GM11168 (cell line): ENCODE measurements at regions not wholly inside any gene's neighbourhood (a gene's known extent, or its start where the extent isn't known, plus 50 kb on each side); places are given as distances from the start of the nearest gene placed in this dataset.

Experiments used
- in situ Hi-C: fragments of 300-500 bp; cut with MboI; formaldehyde crosslinking; loops from one replicate; pipeline ENCODE4 v1.12.0; 2022; ENCODE audit warnings: low sequenced_read_pairs; ENCODE audit not compliant: unreplicated experiment

DNA sequence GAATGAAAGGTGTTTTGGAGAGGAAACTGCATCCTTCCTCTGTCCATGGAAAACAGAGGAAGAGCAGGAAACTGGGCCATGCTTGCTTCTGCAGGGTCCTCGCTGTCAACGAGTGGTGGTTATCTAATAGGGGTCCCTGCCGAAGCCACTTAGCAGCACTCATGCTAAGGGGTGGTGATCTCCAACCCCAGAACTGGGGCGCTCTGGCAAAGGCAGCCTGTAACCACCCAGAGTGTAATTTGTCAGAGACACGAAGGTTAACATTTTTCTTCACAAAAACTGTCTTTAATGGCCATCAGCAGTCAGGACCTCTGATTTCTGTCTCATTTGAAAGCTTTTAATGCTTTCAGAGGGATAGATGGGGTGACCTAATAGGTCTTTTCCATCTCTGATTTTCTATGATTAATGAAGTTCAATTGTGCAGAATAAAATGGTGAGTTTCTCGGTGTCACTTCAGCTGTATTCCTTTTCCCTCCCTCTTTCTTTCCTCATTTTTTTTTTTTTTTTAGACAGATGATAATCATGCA lies 231.3 kb upstream of the CELF4 start:
- in situ Hi-C loops: no loop called here

DNA sequence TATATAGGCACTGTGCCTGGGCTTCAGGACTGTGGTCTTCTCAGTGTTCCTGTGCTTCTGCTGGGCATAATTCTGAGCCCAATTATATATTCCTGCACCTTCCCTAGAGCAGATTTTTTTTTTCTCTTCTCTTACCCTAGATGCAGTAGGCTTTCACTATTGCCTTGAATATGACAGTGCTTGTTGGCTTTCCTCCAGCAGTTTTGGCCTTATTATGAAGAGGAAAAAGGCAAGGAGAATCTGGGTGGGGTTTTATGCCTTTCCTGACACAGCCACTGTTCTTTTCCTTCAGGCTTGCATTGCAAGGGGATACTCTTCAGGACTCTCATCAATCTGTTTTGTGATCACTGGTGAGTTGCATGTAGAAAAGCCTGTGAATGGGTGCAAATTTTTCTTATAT lies 221.9 kb upstream of the CELF4 start:
- in situ Hi-C loops: no loop called here

DNA sequence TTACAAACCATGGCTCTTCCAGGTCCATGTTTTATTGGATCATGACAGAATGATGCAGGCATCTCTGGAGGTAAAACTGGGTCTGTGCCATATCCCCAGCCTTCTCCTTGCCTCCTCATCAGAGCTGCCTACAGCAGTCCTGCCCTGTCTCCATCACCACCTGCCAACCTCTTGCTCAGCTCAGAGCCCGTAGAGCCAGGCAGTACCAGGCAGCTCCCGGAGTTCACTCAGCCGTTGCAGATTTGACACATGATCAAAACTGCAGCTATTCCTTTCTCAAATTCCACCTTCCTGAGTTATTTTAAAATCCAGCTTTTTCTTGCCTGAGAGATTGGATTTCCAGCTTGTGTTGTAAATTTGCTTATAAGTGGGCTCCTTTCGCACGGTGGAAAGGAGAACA lies 218.2 kb upstream of the CELF4 start:
- in situ Hi-C loops: no loop called here

DNA sequence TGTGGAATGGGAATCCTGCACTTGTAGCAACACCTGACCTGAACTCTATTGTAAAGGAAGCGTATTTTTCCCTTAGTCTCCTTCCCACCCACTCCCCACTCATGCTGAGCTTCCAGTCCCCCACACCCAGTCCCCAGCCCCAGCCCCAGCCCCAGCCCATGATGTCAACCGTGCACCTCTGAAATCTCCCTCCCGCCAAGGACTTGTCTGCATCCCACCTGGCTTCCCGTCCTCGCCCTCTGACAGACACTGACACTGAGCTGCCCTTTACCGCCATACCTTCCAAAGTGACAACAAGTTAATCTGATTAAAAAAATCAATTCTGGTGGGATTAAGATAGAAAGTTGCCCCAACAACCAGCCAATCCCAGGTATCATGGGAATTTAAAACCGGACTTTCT lies 213.6 kb upstream of the CELF4 start:
- in situ Hi-C loops: no loop called here

DNA sequence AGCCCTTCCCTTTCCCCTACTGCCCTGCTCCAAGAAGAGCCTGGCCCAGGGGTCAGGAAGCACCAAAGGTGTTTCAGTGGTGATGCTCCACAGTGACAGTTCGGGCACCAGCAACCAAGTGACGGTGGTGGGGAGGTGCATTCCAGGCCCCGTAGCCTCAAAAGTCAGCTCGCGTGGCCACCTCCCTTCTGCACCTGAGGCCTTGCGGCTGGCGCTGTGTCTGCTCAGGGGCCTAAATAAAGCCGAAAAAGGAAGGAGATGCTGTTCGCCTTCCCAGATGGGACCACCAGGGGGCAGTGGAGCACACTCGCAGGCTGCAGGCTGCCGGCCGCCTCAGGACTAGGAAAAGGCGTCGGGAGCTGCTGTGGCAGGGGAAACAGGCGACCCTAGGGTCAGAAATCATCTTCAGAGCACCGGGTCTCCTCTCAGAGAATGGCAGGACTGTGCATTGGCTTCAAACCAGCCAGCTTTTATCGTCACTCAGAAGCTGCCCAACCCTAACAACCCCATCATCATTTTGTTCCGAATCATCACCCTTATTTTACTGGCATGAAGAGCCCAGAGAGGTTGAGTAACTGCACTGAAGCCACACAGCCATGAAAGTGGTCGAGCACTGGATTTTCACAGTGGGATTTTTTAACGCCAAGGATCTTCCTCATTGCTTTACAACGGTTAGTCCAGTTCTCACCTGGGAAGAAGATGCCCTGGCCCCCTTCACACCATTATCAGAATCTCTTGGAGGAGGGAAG lies 213.0 kb upstream of the CELF4 start:
- in situ Hi-C loops: no loop called here

DNA sequence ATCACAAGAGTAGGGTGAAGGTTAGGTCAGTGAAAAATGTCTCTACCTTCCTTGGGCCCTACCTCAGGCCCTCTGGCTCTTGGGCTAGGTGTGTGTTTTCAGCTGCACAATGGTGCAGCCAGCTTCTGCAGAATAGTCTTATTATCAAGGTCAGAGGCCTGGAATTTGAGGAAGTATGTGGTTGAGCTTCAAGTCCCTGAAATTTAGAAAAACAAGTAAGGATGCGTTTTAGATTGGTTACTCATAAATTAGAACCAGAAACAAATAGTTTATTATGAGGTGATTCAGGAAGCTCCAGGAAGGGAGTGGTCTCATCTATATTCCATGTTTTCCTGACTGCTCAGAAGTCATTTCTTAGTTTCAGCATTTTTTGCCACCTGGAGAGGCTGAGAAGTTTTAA lies 204.2 kb upstream of the CELF4 start:
- in situ Hi-C loops: no loop called here

DNA sequence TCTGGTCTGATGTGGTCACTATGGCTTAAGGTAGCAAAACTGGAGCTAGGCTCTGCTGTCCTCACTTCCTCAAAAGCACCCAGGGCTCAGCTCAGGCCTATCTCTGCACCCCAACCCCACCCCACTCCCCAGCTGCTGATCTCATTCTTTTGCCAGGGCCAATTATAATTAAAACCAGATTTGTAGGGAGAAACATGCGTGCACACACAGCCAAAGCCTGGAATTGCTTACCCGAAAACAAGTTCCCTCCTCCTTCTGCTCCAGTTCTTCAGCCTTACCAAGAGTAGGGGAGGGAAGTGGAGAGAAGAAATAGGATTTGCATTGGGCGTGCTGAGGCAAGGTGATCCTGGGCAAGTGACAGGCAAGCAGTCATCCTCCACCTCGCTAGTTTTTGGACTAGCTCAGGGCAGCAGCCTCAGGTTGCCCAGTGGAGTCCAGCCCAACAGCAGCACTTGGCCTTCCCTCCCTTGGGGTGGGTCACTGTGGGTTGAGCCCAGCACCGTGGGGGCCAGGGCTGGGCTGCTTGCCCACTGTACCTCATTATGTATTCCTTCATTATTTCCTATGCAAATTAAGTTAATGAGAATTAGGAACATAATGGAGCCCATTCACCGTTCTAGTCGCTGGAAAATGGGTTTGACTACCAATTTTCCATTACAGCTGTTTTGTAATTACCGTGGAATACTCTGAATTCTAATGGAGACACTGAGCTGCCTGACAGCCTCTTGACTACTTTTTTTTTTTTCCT lies 199.1 kb upstream of the CELF4 start:
- in situ Hi-C loops: no loop called here

DNA sequence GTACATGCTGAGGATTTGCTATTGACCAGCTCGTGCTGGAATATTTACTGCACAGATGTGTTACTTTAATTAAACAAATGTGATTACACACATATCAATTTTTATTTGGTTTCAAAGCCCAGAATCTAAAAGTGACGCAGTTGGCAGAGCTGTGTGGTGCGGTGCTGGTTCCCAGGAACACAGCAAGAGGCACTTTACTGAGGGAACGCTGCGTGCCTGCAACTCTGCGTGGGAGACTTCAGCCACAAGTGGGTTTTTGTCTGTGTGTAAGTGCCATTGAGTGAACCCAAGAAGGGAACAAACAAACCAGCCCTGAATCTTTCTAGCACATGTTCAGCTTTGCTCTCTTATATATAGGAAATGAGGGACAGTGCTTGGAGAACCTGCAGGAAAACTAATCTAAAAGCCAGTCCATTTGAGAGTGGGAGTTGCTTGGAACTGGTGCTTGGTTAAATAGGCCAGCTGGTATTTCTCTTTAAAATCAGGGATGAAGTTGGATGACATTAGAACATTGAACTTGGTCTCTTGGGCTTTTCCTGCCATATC lies 196.6 kb upstream of the CELF4 start:
- in situ Hi-C loops: no loop called here

DNA sequence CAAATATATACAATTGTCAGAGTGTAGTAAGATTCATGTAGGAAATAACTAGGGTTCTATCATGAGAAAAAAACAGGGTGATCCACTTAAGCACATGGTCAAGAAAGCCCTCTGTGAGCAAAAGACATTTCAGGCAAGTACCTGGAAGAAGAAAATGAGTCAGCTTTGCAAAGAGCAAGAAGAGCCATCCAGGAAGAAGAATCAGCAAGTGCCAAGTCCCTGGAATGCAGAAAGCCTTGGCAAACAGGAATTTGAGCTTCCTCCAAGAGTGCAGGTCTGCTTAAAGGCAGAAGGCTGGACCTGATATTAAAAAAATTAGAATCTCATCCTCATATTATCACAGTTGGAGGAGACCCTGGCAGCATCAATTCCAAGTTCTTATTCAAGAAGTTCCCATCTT lies 188.5 kb upstream of the CELF4 start:
- in situ Hi-C loops: no loop called here

DNA sequence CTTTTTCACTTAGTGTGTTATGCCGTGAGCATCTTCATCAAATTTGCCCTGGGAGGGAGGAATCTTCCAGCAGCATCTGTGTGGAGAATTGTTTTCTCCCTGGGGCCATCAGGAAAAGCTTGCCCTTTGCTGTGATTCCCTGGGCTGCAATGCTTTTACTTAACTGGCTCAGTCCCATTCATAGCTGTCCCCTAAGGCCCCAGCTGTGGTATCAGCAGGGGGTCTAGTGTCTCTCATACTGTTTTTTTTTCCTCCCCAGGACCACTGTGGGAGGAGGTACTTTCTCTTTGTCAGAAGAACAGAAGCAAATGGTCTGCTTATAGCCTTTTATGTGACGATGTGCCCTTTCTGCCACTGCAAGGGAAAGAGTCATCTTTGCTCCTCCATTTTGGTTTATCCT lies 176.8 kb upstream of the CELF4 start:
- in situ Hi-C loops: no loop called here

DNA sequence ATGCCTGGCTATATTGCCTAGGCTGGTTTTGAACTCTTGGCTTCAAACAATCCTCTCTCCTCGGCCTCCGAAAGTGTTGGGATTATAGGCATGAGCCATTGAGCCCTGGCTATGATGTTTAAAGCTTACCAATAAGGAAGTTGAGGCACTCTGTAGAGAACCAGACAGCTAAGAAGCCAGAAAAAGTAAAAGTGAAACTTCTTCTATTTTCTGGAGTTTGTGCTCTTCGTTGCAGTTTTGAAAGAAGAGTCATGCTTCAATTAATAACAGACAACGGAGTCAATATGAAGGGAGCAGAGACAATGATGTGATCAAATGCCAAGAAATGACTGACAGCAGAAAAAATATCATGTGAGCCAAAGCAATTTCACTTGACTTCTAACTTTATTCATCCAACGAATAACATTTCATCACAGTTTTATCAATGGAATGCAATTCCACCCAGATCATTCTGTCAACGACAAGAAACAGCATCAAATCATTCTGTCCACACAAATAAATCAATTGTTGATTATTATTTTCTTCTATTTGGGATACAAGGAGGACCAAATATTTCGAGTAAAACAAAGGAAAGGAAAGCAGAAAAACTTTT lies 175.5 kb upstream of the CELF4 start:
- in situ Hi-C loops: no loop called here

DNA sequence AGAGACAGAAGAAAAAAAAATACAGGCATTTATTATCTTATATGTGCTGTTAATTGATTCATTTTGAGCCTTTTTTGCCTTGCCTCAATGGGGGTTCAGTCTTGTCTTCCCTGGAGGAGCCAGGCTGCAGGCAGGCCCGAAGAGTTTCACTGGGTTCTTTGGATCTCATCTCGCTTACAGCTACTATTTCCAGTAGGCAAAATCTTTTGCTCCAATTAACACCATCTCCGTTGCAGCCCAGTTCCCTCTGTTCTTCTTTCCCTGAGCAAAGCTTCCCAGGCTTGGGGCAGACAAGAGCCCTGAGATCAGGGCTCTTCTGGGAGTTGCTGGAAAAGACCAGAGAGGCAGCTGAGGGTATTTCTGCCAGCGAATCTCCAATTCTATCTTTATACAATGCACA lies 168.8 kb upstream of the CELF4 start:
- in situ Hi-C loops: no loop called here

DNA sequence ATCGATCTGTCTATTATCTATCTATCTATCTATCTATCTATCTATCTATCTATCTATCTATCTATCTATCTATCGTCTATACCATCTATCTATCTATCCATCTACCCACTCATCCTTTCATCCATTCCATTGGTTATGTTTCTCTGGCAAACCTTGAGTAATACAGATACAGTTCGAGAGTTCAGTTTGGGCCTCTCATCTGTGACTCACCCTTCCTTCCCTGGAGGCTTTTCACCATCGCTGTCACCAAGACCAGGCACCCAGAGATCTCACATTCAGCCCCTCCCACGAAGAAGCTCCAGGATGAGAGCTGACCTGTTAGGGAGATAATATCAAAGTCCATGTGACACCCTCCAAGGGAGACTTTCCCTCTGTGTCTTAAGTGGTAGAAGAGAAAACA lies 164.1 kb upstream of the CELF4 start:
- in situ Hi-C loops: no loop called here

DNA sequence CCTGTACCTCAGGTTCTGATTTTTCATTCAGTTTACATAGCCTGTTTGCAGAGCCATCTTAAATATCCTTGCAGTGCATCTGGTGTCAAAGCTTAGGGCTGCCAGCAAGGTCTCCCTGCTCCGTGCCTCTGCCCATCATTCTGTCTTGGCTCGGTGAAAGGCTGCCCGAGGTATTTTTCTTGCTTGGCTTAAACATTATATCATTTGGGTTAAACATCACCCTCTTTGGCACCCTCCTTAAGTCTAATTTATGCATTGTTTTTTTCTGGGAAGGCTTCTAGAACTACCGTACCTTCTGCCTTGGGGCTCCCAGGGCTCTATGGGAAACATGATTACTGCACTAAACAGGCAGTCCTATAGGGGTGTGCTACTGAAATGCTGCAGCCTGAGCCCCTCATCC lies 158.6 kb upstream of the CELF4 start:
- in situ Hi-C loops: no loop called here

DNA sequence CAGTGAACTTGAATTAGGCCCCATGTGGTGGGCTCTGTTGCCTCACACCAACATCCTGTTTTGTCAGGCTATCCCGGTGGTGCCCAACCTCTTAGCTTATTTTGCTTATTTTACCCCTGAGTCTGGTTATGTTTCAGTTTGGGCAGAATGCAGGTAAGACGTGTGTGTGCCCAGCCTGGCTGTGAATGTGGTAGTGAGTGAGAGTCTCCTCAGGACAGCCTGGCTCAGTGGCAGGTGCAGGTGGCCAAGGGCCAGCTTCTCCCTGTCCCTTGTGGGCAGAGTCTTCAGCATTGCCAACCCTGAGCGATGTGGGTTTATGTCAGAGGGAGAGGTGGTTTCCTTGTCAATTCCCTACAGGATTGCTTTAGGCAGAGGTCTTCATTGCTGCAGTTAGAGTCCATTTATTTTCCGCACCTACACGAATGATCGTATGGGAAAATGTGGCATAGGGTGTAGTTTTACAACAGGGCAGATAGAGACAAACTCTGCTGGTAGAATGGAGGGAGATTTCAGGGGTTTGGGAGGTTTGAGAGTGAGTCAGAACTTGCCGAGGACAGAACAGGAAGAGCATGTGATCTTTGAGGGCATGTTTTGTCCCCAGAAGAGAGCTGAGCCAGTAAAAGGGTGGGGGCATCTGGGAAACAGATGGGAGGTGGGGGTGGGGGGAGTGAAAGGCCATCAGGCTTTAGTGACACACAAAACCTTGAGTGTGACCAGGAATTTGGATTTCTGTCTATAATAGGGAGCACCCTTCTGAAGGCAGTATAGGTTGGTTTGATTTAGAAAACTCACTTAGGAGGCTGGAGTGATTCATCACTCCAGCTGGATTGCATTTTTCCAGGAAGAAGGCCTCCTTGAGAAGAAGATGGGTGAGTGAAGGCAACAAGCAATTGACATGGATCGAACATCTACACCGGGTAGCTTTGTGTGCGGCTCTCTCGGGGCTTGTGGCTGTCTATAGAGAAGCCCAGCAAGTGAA lies 156.2 kb upstream of the CELF4 start:
- in situ Hi-C loops: no loop called here

DNA sequence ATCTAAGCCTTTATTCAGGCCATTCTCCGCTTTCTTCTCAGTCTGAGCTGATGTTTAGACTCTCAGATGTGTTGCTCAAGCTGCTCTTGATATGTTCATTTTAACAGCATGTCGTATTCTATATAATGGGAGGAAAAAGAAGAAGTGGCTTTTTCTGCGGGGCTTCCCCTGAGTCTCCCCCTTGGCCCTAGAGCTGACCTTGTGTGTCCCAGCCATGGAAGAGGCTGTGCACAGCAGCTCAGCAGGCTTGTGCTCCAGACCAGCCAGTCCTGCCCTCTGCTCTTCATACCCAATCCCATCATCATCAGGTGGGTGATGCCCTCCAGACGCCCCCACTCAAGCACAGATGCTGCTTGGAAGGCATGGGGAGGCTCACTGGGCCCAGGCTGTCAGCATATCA lies 155.1 kb upstream of the CELF4 start:
- in situ Hi-C loops: no loop called here

DNA sequence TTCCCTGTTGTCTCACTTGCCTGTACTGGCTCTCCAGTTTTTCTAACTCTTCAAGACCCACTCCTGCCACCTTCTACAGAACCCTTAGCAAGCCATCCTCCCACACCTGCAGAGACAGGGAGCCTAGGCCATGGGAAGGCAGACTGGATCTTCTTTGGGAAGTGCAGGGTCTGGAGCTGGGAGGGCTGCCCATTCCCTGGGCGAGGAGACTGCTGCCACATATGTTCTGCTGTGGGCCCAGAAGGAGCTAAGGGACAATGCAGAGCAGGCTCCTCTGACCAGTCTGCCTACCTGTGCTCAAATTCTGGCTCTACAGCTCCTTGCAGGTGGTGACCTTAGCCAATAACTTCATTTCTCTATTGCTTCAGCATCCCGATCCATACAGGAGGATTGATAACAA lies 152.1 kb upstream of the CELF4 start:
- in situ Hi-C loops: no loop called here

DNA sequence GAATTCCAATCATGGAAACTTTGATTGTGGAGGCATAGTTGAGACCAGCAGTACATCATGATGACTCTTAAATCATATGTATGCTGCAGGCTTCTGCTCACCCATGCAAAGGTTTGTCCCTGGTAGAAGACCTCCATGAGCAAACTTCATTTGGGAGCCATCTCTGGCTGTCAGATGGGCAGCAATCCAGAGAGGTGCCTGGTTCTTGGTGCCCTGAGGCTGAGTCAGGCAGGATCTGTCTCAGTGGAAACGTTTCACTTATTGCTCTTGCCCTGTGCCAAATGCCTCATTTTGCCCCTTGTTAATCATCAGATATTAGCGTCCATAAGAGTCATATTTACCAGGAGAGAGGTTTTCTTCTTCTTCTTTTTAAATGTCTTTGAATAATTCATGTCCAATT lies 151.5 kb upstream of the CELF4 start:
- in situ Hi-C loops: no loop called here

DNA sequence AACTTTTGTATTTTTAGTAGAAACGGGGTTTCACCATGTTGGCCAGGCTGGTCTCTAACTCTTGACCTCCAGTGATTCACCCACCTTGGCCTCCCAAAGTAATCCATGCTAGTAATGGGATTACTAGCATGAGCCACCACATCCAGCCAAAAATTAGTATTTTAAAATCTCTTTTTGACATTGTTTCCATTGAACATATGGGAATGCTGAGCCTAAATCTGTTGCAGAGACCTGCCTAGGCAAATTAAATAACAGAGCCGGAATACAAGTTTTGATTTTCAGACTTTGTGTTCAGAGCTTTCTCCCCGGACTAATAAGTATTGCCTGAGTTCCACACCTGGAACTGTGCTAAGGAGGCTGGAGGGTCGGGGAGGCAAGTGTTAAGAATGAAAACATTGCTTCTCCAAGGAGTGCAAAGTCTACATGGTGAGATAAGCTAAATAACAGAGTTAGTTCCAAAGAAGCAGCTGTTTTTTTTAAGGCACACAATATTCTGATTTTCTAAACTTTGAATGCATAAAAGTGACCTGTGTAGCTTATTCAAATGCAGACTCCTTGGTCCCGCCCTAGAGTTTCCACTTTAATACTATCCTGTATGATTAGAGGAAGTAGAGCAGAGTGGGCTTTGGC lies 150.6 kb upstream of the CELF4 start:
- in situ Hi-C loops: no loop called here

DNA sequence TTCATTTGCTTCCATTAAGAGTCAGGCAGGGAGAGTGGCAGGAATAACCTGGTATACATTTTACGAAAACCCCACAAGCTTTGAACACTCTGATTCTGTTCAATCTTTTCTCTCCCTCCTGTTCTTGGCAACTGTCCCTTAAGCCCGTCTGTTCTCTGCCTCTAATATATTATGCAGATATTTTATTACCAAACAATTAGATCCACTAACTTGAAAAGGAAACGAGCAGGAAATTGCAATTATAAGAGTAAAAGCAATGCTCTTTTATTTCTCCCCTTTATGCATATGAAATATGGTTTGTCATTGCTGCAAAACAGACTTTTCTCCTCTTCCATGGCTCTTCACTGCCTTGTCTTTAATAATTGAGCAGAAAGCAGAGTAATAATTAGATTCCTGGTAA lies 149.1 kb upstream of the CELF4 start:
- in situ Hi-C loops: no loop called here
